IMR-90 (cell line): ENCODE measurements at regions not wholly inside any gene's neighbourhood (a gene's known extent, or its start where the extent isn't known, plus 50 kb on each side); places are given as distances from the start of the nearest gene placed in this dataset.

Source experiments
- ATAC-seq: fragments of 200-7000 bp; cut with Tn5 transposase; 2 replicates; pipeline ENCODE4 v1.9.1; 2020; ENCODE audit warnings: low read depth, mild to moderate bottlenecking, moderate library complexity
- BruUV-seq: library from RNA; stranded (reverse); fragments of 400-500 nt; replicated peaks from 2 replicates; lab custom pipeline; 2021; lab: Mats Ljungman, UMichigan
- CTCF ChIA-PET: fragments of 300-600 bp; formaldehyde crosslinking; extraction: SDS; loops from one replicate; lab custom pipeline; 2021; ENCODE audit warnings: antibody characterized with exemption; lab: Yijun Ruan, JAX
- POLR2A ChIA-PET: fragments of 300-600 bp; sonication (Branson Sonifier 250); formaldehyde crosslinking; loops from one replicate; lab custom pipeline; 2022; ENCODE audit warnings: antibody characterized with exemption; ENCODE audit not compliant: unreplicated experiment; lab: Charles Lee
- DNase-seq: peaks from one replicate; pipeline ENCODE4 v3.0.0; 2013
- H2AFZ ChIP-seq: replicated peaks from 2 replicates; pipeline ENCODE3; 2013; ENCODE audit warnings: low read length, mild to moderate bottlenecking; ENCODE audit not compliant: poor library complexity
- H2AK5ac ChIP-seq: 2 replicates; pipeline ENCODE4 v1.6.1; 2013; ENCODE audit warnings: low read depth, low read length, inconsistent platforms
- H2AK9ac ChIP-seq: replicated peaks from 2 replicates; pipeline ENCODE3; 2013; ENCODE audit warnings: mild to moderate bottlenecking, low read depth, low read length, moderate library complexity; ENCODE audit not compliant: poor library complexity
- H2BK120ac ChIP-seq: 2 replicates; pipeline ENCODE4 v1.6.1; 2013; ENCODE audit warnings: low read depth, low read length, inconsistent platforms
- H2BK15ac ChIP-seq: 3 replicates; pipeline ENCODE4 v1.6.1; 2013; ENCODE audit warnings: low read depth, low read length, inconsistent platforms
- H2BK20ac ChIP-seq: 2 replicates; pipeline ENCODE4 v1.6.1; 2013; ENCODE audit warnings: low read depth, mild to moderate bottlenecking, inconsistent platforms, low read length, moderate library complexity
- H2BK5ac ChIP-seq: 2 replicates; pipeline ENCODE4 v1.6.1; 2013; ENCODE audit warnings: mild to moderate bottlenecking, low read depth, low read length, inconsistent platforms; ENCODE audit not compliant: poor library complexity, severe bottlenecking
- H3K14ac ChIP-seq: replicated peaks from 2 replicates; pipeline ENCODE4 v1.6.1; 2013; ENCODE audit warnings: low read depth, low read length, inconsistent platforms
- H3K18ac ChIP-seq: 2 replicates; pipeline ENCODE4 v1.6.1; 2013; ENCODE audit warnings: low read depth, low read length, control low read depth
- H3K23ac ChIP-seq: 2 replicates; pipeline ENCODE4 v1.6.1; 2013; ENCODE audit warnings: low read depth, low read length, inconsistent platforms
- H3K27ac ChIP-seq: 2 replicates; pipeline ENCODE4 v1.5.1; 2013; ENCODE audit warnings: mild to moderate bottlenecking, control low read depth, low read length; ENCODE audit not compliant: insufficient read depth
- H3K27me3 ChIP-seq: 2 replicates; pipeline ENCODE4 v1.6.1; 2013; ENCODE audit warnings: low read length; ENCODE audit not compliant: control insufficient read depth, insufficient read depth
- H3K36me3 ChIP-seq: 2 replicates; pipeline ENCODE4 v1.6.1; 2013; ENCODE audit warnings: low read length, mixed read lengths; ENCODE audit not compliant: control insufficient read depth, insufficient read depth
- H3K4ac ChIP-seq: 2 replicates; pipeline ENCODE4 v1.6.1; 2013; ENCODE audit warnings: low read depth, low read length, inconsistent platforms
- H3K4me1 ChIP-seq: 2 replicates; pipeline ENCODE4 v1.6.1; 2013; ENCODE audit warnings: low read length, mixed read lengths; ENCODE audit not compliant: control insufficient read depth, insufficient read depth
- H3K4me2 ChIP-seq: 2 replicates; pipeline ENCODE4 v1.6.1; 2013; ENCODE audit warnings: low read depth, mild to moderate bottlenecking, control low read depth, low read length, moderate library complexity
- H3K4me3 ChIP-seq: 2 replicates; pipeline ENCODE4 v1.5.1; 2013; ENCODE audit warnings: low read depth, mild to moderate bottlenecking, control low read depth, low read length, moderate library complexity; ENCODE audit not compliant: insufficient read depth
- H3K56ac ChIP-seq: 2 replicates; pipeline ENCODE4 v1.6.1; 2013; ENCODE audit warnings: low read length, inconsistent platforms; ENCODE audit not compliant: insufficient read depth; ENCODE audit errors: extremely low read depth
- H3K79me1 ChIP-seq, 2 experiments: 2 replicates each; pipeline ENCODE4 v1.6.1; 2013; ENCODE audit warnings: low read length in 2 of 2, inconsistent platforms in 1 of 2, low read depth in 1 of 2
- H3K9ac ChIP-seq: 2 replicates; pipeline ENCODE4 v1.6.1; 2013; ENCODE audit warnings: low read depth, low read length, control low read depth
- H3K9me1 ChIP-seq: 2 replicates; pipeline ENCODE4 v1.6.1; 2013; ENCODE audit warnings: low read length, inconsistent platforms; ENCODE audit not compliant: insufficient read depth
- H3K9me3 ChIP-seq: 2 replicates; pipeline ENCODE4 v1.6.1; 2013; ENCODE audit warnings: low read length; ENCODE audit not compliant: control insufficient read depth, insufficient read depth
- H4K20me1 ChIP-seq: 2 replicates; pipeline ENCODE4 v1.6.1; 2013; ENCODE audit warnings: low read length, inconsistent platforms; ENCODE audit not compliant: insufficient read depth
- H4K5ac ChIP-seq: 2 replicates; pipeline ENCODE4 v1.6.1; 2013; ENCODE audit warnings: mild to moderate bottlenecking, low read depth, low read length, control low read depth
- H4K8ac ChIP-seq, 2 experiments: 2 replicates each; pipeline ENCODE4 v1.6.1; 2013; ENCODE audit warnings: low read depth in 2 of 2, low read length in 2 of 2, control low read depth in 1 of 2, inconsistent platforms in 1 of 2
- H4K91ac ChIP-seq: 2 replicates; pipeline ENCODE4 v1.6.1; 2013; ENCODE audit warnings: low read depth, low read length, inconsistent platforms; ENCODE audit not compliant: insufficient read depth
- BHLHE40 ChIP-seq: fragments of 150-350 bp; IDR thresholded peaks from 2 replicates; pipeline ENCODE4 v1.6.1; 2016; ENCODE audit warnings: mild to moderate bottlenecking, low read depth, low read length
- CEBPB ChIP-seq: IDR thresholded peaks from 2 replicates; pipeline ENCODE4 v1.6.1; 2012; ENCODE audit warnings: low read depth, low read length, improper control_type of control experiment
- CHD1 ChIP-seq: IDR thresholded peaks from 2 replicates; pipeline ENCODE4 v1.6.1; 2012; ENCODE audit warnings: low read depth, low read length, improper control_type of control experiment
- CTCF ChIP-seq: conservative IDR thresholded peaks from 2 replicates; pipeline ENCODE4 v1.5.1; 2012; ENCODE audit warnings: mild to moderate bottlenecking, low read depth, low read length, improper control_type of control experiment
- MAFK ChIP-seq: IDR thresholded peaks from 2 replicates; pipeline ENCODE4 v1.6.1; 2012; ENCODE audit warnings: low read depth, low read length, improper control_type of control experiment
- MAZ ChIP-seq: IDR thresholded peaks from 2 replicates; pipeline ENCODE4 v1.6.1; 2012; ENCODE audit warnings: low read depth, mild to moderate bottlenecking, low read length, improper control_type of control experiment, moderate library complexity, borderline replicate concordance
- MXI1 ChIP-seq: IDR thresholded peaks from 2 replicates; pipeline ENCODE4 v1.6.1; 2012; ENCODE audit warnings: low read depth, mild to moderate bottlenecking, low read length, moderate library complexity, borderline replicate concordance
- NFE2L2 ChIP-seq: fragments of 150-350 bp; IDR thresholded peaks from 2 replicates; pipeline ENCODE4 v1.6.1; 2016; ENCODE audit warnings: low read depth, mild to moderate bottlenecking, low read length
- POLR2A ChIP-seq: IDR thresholded peaks from 2 replicates; pipeline ENCODE4 v1.6.1; 2012; ENCODE audit warnings: mild to moderate bottlenecking, low read depth, low read length
- RAD21 ChIP-seq: IDR thresholded peaks from 2 replicates; pipeline ENCODE4 v1.6.1; 2012; ENCODE audit warnings: low read length, improper control_type of control experiment
- RCOR1 ChIP-seq: IDR thresholded peaks from 2 replicates; pipeline ENCODE4 v1.6.1; 2012; ENCODE audit warnings: mild to moderate bottlenecking, low read length, improper control_type of control experiment; ENCODE audit not compliant: insufficient replicate concordance
- RFX5 ChIP-seq: IDR thresholded peaks from 2 replicates; pipeline ENCODE4 v1.8.0; 2012; ENCODE audit warnings: low read depth, mild to moderate bottlenecking, low read length, moderate library complexity
- SMC3 ChIP-seq: fragments of 150-350 bp; IDR thresholded peaks from 2 replicates; pipeline ENCODE4 v1.6.1; 2016; ENCODE audit warnings: low read depth, mild to moderate bottlenecking, antibody characterized with exemption, low read length, moderate library complexity
- WGBS, 2 experiments: methylation state at CpG; one replicate each; pipeline versions ENCODE4 v1.1.5 to v1.1.7; 2013; ENCODE audit warnings: missing lambda C conversion rate in 2 of 2; ENCODE audit not compliant: insufficient read length in 1 of 2; ENCODE audit errors: extremely low coverage in 2 of 2; 5-methylcytosine and 5-hydroxymethylcytosine counted together
- dilution Hi-C: fragments of 300-500 bp; cut with HindIII; formaldehyde crosslinking; loops from one replicate; pipeline ENCODE4 v1.14.3; 2018; ENCODE audit warnings: low sequenced_read_pairs; ENCODE audit not compliant: unreplicated experiment
- in situ Hi-C: fragments of 300-500 bp; cut with MboI; formaldehyde crosslinking; loops from 3 replicates; pipeline ENCODE4 v1.14.3; 2019; ENCODE audit warnings: low sequenced_read_pairs, inconsistent platforms, mixed read lengths
- intact Hi-C: fragments of 100-400 bp; cut with micrococcal nuclease; formaldehyde crosslinking; loops from 2 replicates; pipeline ENCODE4 v1.10.0; 2022
- TF ChIP-seq, protein P1 (sequence below): fragments of 150-350 bp; IDR thresholded peaks from 2 replicates; pipeline ENCODE4 v1.6.1; 2017; ENCODE audit warnings: mild to moderate bottlenecking, antibody characterized with exemption, low read length, low read depth

- no peak overlapping the region for H3K27ac ChIP-seq
- H3K9me1 ChIP-seq = no peaks in the 10 kb centered on the region
- dilution Hi-C loops = no loop called here
- no peaks in the 10 kb centered on the region for H3K27me3 ChIP-seq
- no peak overlapping the region for H2BK20ac ChIP-seq
- H3K4ac ChIP-seq = no peak overlapping the region
- CTCF ChIA-PET = no interaction called here
- H3K4me1 ChIP-seq = no peaks in the 10 kb centered on the region
- no peak overlapping the region for H2BK5ac ChIP-seq
- intact Hi-C loops = loop anchor here (10.0 kb wide), 1 partner anchor 1066 kb away; no protein-coding TSS in a partner anchor
- TF ChIP-seq RCOR1 (no peak), MXI1 (no peak), RFX5 (no peak), RAD21 (no peak), BHLHE40 (no peak), MAZ (no peak), CHD1 (no peak), CEBPB (no peak), POLR2A (no peak), MAFK (no peak), SMC3 (no peak), NFE2L2 (no peak), CTCF (no peak)
- TF ChIP-seq, protein P1, sequence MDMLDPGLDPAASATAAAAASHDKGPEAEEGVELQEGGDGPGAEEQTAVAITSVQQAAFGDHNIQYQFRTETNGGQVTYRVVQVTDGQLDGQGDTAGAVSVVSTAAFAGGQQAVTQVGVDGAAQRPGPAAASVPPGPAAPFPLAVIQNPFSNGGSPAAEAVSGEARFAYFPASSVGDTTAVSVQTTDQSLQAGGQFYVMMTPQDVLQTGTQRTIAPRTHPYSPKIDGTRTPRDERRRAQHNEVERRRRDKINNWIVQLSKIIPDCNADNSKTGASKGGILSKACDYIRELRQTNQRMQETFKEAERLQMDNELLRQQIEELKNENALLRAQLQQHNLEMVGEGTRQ = no peak
- H3K4me3 ChIP-seq = no peak overlapping the region
- no peak overlapping the region for H2BK120ac ChIP-seq
- H3K18ac ChIP-seq = no peak overlapping the region
- ATAC-seq = no peak
- H3K14ac ChIP-seq = no peak overlapping the region
- H3K4me2 ChIP-seq = no peak overlapping the region
- no peak overlapping the region for H2AFZ ChIP-seq
- no peak overlapping the region for H3K56ac ChIP-seq
- in situ Hi-C loops = loop anchor here (10.0 to 25.0 kb wide), 2 partner anchors 93 to 1976 kb away; no protein-coding TSS in a partner anchor
- H2BK15ac ChIP-seq = no peak overlapping the region
- H3K9me3 ChIP-seq = no peaks in the 10 kb centered on the region
- DNase-seq = no peak
- no peaks in the 10 kb centered on the region for H3K36me3 ChIP-seq
- H2AK5ac ChIP-seq = no peak overlapping the region
- no peak overlapping the region for H4K8ac ChIP-seq
- no peak overlapping the region for H4K91ac ChIP-seq
- no CpG with 5 or more reads among the region's 3 CpGs for WGBS, 2 experiments
- H3K9ac ChIP-seq = no peak overlapping the region
- no TSS peak for BruUV-seq
- H2AK9ac ChIP-seq = no peak overlapping the region
- POLR2A ChIA-PET = no interaction called here
- no peak overlapping the region for H4K5ac ChIP-seq
- no peaks in the 10 kb centered on the region for H4K20me1 ChIP-seq
- no peaks in the 10 kb centered on the region for H3K79me1 ChIP-seq
- no peak overlapping the region for H3K23ac ChIP-seq
Observed at GRCh38 chr3:90180543-90180942, 1073.1 kb downstream of the EPHA3 start.
